ENCODE measurements at regions not wholly inside any gene's neighbourhood (a gene's known extent, or its start where the extent isn't known, plus 50 kb on each side); places are given as distances from the start of the nearest gene placed in this dataset.

DNA sequence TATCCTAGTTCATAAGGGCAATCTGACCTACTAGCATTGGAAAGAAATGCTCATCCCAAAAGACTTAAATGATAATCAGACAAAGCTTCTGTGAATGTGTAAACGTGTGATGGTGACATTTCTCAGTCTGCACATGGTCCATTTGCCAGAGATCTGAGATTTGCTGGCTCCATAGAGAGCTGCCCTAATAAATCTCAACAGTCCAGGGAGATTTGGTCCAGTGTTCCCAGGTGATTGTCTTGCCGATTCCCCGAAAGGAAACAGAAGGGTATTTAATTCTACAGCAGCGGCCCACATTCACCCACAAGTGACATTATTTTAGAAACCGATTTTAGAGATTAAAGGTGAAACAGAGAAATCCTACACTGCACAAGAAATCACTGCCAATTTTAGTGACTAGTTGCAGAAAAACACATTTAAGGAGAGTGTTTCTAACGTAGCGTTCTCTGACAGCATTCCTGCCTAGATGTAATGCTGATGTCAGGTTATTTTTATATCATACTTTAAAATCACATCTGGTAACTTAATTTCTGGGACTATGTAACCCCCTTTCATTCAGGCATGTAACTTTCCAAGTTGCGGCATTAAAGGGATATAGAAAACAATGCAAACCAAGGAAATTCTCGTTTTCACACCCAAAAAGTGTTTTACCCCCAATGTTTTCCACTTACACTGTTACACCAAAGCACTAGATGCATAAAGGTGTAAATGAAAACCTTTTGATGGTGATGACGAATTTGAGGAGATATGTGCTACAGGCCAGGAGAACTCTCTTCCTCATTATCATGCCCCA, 231.9 kb upstream of the FN1 start:
- Mint-ChIP-seq H3K36me3 (ENCODE audit: unreplicated experiment) (no peaks in the 10 kb centered on the region), H3K4me3 (ENCODE audit: unreplicated experiment) (no peak overlapping the region), H3K27me3 (ENCODE audit: unreplicated experiment) (no peaks in the 10 kb centered on the region), H3K4me1 (ENCODE audit: low read depth, unreplicated experiment) (no peaks in the 10 kb centered on the region), H3K27ac (ENCODE audit: unreplicated experiment) (no peak overlapping the region), H3K9me3 (ENCODE audit: unreplicated experiment) (no peaks in the 10 kb centered on the region)
- TF ChIP-seq, protein P1, sequence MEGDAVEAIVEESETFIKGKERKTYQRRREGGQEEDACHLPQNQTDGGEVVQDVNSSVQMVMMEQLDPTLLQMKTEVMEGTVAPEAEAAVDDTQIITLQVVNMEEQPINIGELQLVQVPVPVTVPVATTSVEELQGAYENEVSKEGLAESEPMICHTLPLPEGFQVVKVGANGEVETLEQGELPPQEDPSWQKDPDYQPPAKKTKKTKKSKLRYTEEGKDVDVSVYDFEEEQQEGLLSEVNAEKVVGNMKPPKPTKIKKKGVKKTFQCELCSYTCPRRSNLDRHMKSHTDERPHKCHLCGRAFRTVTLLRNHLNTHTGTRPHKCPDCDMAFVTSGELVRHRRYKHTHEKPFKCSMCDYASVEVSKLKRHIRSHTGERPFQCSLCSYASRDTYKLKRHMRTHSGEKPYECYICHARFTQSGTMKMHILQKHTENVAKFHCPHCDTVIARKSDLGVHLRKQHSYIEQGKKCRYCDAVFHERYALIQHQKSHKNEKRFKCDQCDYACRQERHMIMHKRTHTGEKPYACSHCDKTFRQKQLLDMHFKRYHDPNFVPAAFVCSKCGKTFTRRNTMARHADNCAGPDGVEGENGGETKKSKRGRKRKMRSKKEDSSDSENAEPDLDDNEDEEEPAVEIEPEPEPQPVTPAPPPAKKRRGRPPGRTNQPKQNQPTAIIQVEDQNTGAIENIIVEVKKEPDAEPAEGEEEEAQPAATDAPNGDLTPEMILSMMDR (IDR thresholded peaks at IDR 0.05; ENCODE audit: partially characterized antibody, unreplicated experiment): no peak
- DNase-seq: no peak

DNA sequence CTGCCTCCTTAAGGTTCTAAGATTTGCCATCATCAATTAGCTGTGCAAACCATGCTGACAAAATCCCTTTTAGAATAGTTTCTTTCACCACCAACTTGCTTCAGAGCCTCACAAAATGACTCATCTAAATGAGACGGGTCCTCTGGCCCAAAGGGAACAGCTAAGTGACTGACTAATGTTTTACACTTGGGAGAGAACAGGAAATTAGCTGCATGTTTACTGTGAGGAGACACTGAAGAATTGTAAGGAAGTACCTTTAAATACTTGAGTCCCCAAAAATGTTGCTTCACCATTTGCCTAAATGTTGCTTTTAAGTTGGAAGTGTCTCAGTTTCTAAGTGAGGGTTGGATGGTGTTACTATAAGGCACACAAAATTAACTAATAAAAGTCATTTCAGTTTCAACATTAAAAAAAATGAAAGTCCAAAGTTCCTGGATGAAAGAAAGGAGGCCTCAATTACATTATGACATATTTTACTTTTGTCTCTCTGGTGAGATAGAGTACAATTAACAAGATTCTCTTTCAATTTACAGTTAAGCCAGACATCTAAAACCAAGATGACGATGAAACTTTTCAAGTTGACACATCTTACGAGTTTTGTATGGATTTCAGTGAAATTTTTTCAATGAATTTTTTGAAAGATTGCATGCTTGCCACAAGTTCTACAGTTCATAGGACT, 229.1 kb upstream of the FN1 start:
- Mint-ChIP-seq H3K9me3 (ENCODE audit: unreplicated experiment) (no peaks in the 10 kb centered on the region), H3K4me3 (ENCODE audit: unreplicated experiment) (no peak overlapping the region), H3K27me3 (ENCODE audit: unreplicated experiment) (no peaks in the 10 kb centered on the region), H3K27ac (ENCODE audit: unreplicated experiment) (no peak overlapping the region), H3K36me3 (ENCODE audit: unreplicated experiment) (no peaks in the 10 kb centered on the region), H3K4me1 (ENCODE audit: low read depth, unreplicated experiment) (no peaks in the 10 kb centered on the region)
- TF ChIP-seq, protein P1 (IDR thresholded peaks at IDR 0.05; ENCODE audit: partially characterized antibody, unreplicated experiment): no peak
- no peak for DNase-seq

DNA sequence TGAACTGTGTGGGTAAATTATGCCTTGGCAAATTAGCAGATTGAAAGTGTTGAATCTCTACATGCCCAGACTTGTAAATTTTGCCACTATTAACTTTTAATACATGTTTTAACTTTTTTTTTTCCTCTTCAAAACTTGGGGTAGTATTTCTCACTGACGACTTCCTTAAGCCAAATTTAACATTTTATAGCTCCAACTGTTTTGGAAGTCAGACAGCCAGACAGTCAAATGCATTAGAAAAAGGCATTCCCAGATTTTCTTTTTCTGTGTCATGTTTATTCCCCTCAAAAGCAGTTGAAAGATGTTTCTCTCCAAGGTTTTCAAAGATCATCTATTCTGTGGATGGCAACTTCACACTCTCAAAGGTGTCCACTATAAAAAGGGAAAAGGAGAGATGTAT, 226.8 kb upstream of the FN1 start:
- Mint-ChIP-seq H3K27me3 (ENCODE audit: unreplicated experiment) (no peaks in the 10 kb centered on the region), H3K36me3 (ENCODE audit: unreplicated experiment) (no peaks in the 10 kb centered on the region), H3K27ac (ENCODE audit: unreplicated experiment) (no peak overlapping the region), H3K4me3 (ENCODE audit: unreplicated experiment) (no peak overlapping the region), H3K9me3 (ENCODE audit: unreplicated experiment) (no peaks in the 10 kb centered on the region), H3K4me1 (ENCODE audit: low read depth, unreplicated experiment) (no peaks in the 10 kb centered on the region)
- TF ChIP-seq, protein P1 (IDR thresholded peaks at IDR 0.05; ENCODE audit: partially characterized antibody, unreplicated experiment): no peak
- no peak for DNase-seq

DNA sequence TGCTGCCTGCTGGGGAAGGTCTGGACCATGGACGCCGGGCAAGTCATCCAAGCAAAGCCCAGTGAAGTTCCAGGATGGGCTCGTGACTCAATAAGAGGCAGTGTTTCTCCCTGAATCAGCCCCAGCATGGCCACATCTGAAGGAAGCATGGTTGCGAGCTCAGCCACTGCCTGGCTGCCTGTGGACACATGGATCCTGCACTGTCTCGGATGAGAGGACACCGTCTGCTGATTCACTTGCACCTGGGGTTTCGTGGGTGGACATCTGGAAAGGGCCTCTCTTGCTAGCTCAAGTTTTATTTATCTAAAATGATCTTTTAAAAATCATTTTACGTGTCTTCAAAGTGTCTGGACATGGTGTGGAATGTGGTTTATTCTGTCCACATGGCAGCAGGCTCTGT, 224.8 kb upstream of the FN1 start:
- TF ChIP-seq, protein P1 (IDR thresholded peaks at IDR 0.05; ENCODE audit: partially characterized antibody, unreplicated experiment): no peak
- no peaks in the 10 kb centered on the region for H3K9me3 Mint-ChIP-seq (ENCODE audit: unreplicated experiment)
- H3K36me3 Mint-ChIP-seq (ENCODE audit: unreplicated experiment): no peaks in the 10 kb centered on the region
- H3K27ac Mint-ChIP-seq (ENCODE audit: unreplicated experiment): no peak overlapping the region
- DNase-seq: no peak
- no peaks in the 10 kb centered on the region for H3K27me3 Mint-ChIP-seq (ENCODE audit: unreplicated experiment)
- no peak overlapping the region for H3K4me3 Mint-ChIP-seq (ENCODE audit: unreplicated experiment)
- no peaks in the 10 kb centered on the region for H3K4me1 Mint-ChIP-seq (ENCODE audit: low read depth, unreplicated experiment)

- H3K9me3 Mint-ChIP-seq (ENCODE audit: unreplicated experiment): no peaks in the 10 kb centered on the region
- no peaks in the 10 kb centered on the region for H3K27me3 Mint-ChIP-seq (ENCODE audit: unreplicated experiment)
- H3K4me3 Mint-ChIP-seq (ENCODE audit: unreplicated experiment): no peak overlapping the region
- H3K36me3 Mint-ChIP-seq (ENCODE audit: unreplicated experiment): no peaks in the 10 kb centered on the region
- no peaks in the 10 kb centered on the region for H3K4me1 Mint-ChIP-seq (ENCODE audit: low read depth, unreplicated experiment)
- DNase-seq: no peak
- H3K27ac Mint-ChIP-seq (ENCODE audit: unreplicated experiment): no peak overlapping the region
- TF ChIP-seq, protein P1 (IDR thresholded peaks at IDR 0.05; ENCODE audit: partially characterized antibody, unreplicated experiment): no peak
Observed at GRCh38 chr2:215659650-215660049, 223.8 kb upstream of the FN1 start.
